NCI-H345 treated with DMSO at 0.1 percent for 48 hours (cell line): ENCODE measurements at regions not wholly inside any gene's neighbourhood (a gene's known extent, or its start where the extent isn't known, plus 50 kb on each side); places are given as distances from the start of the nearest gene placed in this dataset.
"Not testable (repeated sequence)": the region's sequence is repeated elsewhere in the genome, so short reads cannot be mapped to it uniquely, and the experiment has no call there.

Experiments
- DNase-seq: peaks from one replicate; lab custom pipeline; 2025; ENCODE audit not compliant: unreplicated experiment; lab: John Stamatoyannopoulos, UW

DNA sequence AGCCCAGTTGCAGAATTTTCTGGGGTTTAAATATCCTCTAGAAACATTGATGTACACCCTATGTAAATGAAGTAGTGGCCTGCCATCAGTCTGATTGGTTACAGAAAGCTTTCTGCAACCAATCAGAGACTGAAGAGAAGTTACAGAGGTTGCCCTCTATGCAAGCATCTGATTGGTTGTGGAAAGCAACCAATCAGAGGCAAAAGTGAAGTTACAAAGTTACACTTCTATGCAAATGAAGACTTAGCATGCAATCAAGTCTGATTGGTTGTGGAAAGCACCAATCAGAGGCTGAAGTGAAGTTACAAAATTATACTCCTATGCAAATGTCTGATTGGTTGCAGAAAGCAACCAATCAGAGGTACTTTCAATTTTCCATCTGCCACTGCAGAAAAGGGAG, 51.9 kb upstream of the USP9X start:
- DNase-seq = no peak

DNA sequence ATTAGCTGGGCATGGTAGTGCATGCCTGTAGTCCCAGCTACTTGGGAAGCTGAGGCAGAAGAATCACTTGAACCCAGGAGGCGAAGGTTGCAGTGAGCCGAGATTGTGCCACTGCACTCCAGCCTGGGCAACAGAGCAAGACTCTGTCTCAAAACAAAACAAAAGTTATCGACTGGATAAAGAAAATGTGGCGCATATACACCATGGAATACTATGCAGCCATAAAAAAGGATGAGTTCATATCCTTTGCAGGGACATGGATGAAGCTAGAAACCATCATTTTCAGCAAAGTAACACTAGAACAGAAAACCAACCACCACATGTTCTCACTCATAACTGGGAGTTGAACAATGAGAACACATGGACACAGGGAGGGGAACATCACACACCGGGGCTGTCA, 50.3 kb upstream of the USP9X start:
- not testable (repeated sequence) for DNase-seq
